ENCODE measurements at regions not wholly inside any gene's neighbourhood (a gene's known extent, or its start where the extent isn't known, plus 50 kb on each side); places are given as distances from the start of the nearest gene placed in this dataset.
A peak's percentile ranks its signal among the peaks of the same experiment; 100 is the strongest.
"Not testable (repeated sequence)": the region's sequence is repeated elsewhere in the genome, so short reads cannot be mapped to it uniquely, and the experiment has no call there.

GRCh38 chr18:59848002-59848401, 51.8 kb upstream of the PMAIP1 start:
- no peak for DNase-seq

- not testable (repeated sequence) for DNase-seq
Measured at GRCh38 chr18:59847491-59847846, 52.3 kb upstream of the PMAIP1 start.

- peak; percentile 28 for DNase-seq
Measured at GRCh38 chr18:59846814-59847490, 52.8 kb upstream of the PMAIP1 start.

- DNase-seq: no peak
Measured at GRCh38 chr18:59842947-59843346, 56.8 kb upstream of the PMAIP1 start.

GRCh38 chr18:59839931-59840685, 59.7 kb upstream of the PMAIP1 start:
- DNase-seq: no peak

GRCh38 chr18:59839246-59839645, 60.5 kb upstream of the PMAIP1 start:
- DNase-seq: no peak

GRCh38 chr18:59837586-59837985, 62.2 kb upstream of the PMAIP1 start:
- DNase-seq: peak; percentile 62

GRCh38 chr18:59835605-59836379, 64.0 kb upstream of the PMAIP1 start:
- DNase-seq: no peak

GRCh38 chr18:59834267-59834666, 65.5 kb upstream of the PMAIP1 start:
- no peak for DNase-seq

GRCh38 chr18:59833785-59834184, 66.0 kb upstream of the PMAIP1 start:
- no peak for DNase-seq

- peak; percentile 79 for DNase-seq
Measured at GRCh38 chr18:59823596-59824195, 76.1 kb upstream of the PMAIP1 start.

GRCh38 chr18:59822612-59823550, 76.9 kb upstream of the PMAIP1 start:
- DNase-seq: no peak

- DNase-seq: peak; percentile 56
Measured at GRCh38 chr18:59821983-59822382, 77.8 kb upstream of the PMAIP1 start.

- DNase-seq: peak; percentile 48
Measured at GRCh38 chr18:59820663-59821062, 79.1 kb upstream of the PMAIP1 start.

GRCh38 chr18:59818769-59819168, 81.0 kb upstream of the PMAIP1 start:
- no peak for DNase-seq

- DNase-seq: peak; percentile 94
Measured at GRCh38 chr18:59814891-59815290, 84.9 kb upstream of the PMAIP1 start.

GRCh38 chr18:59813942-59814341, 85.9 kb upstream of the PMAIP1 start:
- peak; percentile 27 for DNase-seq

GRCh38 chr18:59810735-59811520, 88.9 kb upstream of the PMAIP1 start:
- no peak for DNase-seq

GRCh38 chr18:59810183-59810582, 89.6 kb upstream of the PMAIP1 start:
- DNase-seq: no peak

- no peak for DNase-seq
Measured at GRCh38 chr18:59802031-59802430, 97.8 kb upstream of the PMAIP1 start.

GRCh38 chr18:59801576-59801975, 98.2 kb upstream of the PMAIP1 start:
- DNase-seq: no peak
